OCI-LY7 (cell line): ENCODE measurements at regions not wholly inside any gene's neighbourhood (a gene's known extent, or its start where the extent isn't known, plus 50 kb on each side); places are given as distances from the start of the nearest gene placed in this dataset.

ENCODE experiments used
- BruUV-seq: library from RNA; stranded (reverse); fragments of 400-500 nt; replicated peaks from 2 replicates; lab custom pipeline; 2021; lab: Mats Ljungman, UMichigan
- CTCF ChIA-PET: fragments of 300-600 bp; sonication (Branson Sonifier 250); formaldehyde crosslinking; loops from one replicate; lab custom pipeline; 2022; ENCODE audit warnings: antibody characterized with exemption; ENCODE audit not compliant: unreplicated experiment; lab: Charles Lee
- POLR2A ChIA-PET: fragments of 300-600 bp; sonication (Branson Sonifier 250); formaldehyde crosslinking; loops from one replicate; lab custom pipeline; 2022; ENCODE audit warnings: antibody characterized with exemption; lab: Charles Lee
- DNase-seq: peaks from one replicate; pipeline ENCODE4 v3.0.0-alpha.2; 2015; ENCODE audit warnings: low spot score
- H2AFZ ChIP-seq: fragments of 200-600 bp; sonication (generic), shearing (Covaris generic); 2 replicates; pipeline ENCODE4 v1.6.1; 2014; ENCODE audit warnings: mild to moderate bottlenecking, antibody characterized with exemption, low read length, moderate library complexity
- H3K27ac ChIP-seq: fragments of 200-600 bp; sonication (generic); 2 replicates; pipeline ENCODE4 v1.5.1; 2014; ENCODE audit warnings: mixed run types, low read depth, mild to moderate bottlenecking, moderate library complexity, low read length, inconsistent platforms; ENCODE audit not compliant: poor library complexity, severe bottlenecking
- H3K36me3 ChIP-seq: fragments of 200-600 bp; sonication (generic); 2 replicates; pipeline ENCODE4 v1.6.1; 2014; ENCODE audit warnings: mild to moderate bottlenecking, antibody characterized with exemption, low read length, moderate library complexity, mixed read lengths; ENCODE audit not compliant: insufficient read depth
- H3K4me1 ChIP-seq: fragments of 200-600 bp; sonication (generic); 2 replicates; pipeline ENCODE4 v1.5.1; 2014; ENCODE audit warnings: mild to moderate bottlenecking, low read length; ENCODE audit not compliant: insufficient read depth, poor library complexity, severe bottlenecking
- H3K4me2 ChIP-seq: fragments of 200-600 bp; sonication (generic); 2 replicates; pipeline ENCODE4 v1.6.1; 2014; ENCODE audit warnings: mild to moderate bottlenecking, low read length
- H3K4me3 ChIP-seq: fragments of 200-600 bp; sonication (generic); 2 replicates; pipeline ENCODE4 v1.5.1; 2014; ENCODE audit warnings: mild to moderate bottlenecking, low read depth, low read length; ENCODE audit not compliant: poor library complexity, severe bottlenecking
- H3K79me2 ChIP-seq: fragments of 200-600 bp; sonication (generic); 2 replicates; pipeline ENCODE4 v1.6.1; 2016; ENCODE audit warnings: low read depth, mild to moderate bottlenecking, low read length, moderate library complexity, mixed read lengths; ENCODE audit not compliant: insufficient read depth
- H3K9me2 ChIP-seq: fragments of 200-600 bp; sonication (generic); 2 replicates; pipeline ENCODE4 v1.6.1; 2016; ENCODE audit warnings: mild to moderate bottlenecking, low read length, mixed read lengths; ENCODE audit not compliant: insufficient read depth
- H3K9me3 ChIP-seq: fragments of 200-600 bp; sonication (generic); 2 replicates; pipeline ENCODE4 v1.6.1; 2014; ENCODE audit warnings: mild to moderate bottlenecking, mixed run types, low read length, mixed read lengths
- H4K20me1 ChIP-seq: fragments of 200-600 bp; sonication (generic); 2 replicates; pipeline ENCODE4 v1.6.1; 2014; ENCODE audit warnings: mild to moderate bottlenecking, antibody characterized with exemption, low read length, moderate library complexity, mixed read lengths; ENCODE audit not compliant: insufficient read depth
- CTCF ChIP-seq: fragments of 200-600 bp; sonication (generic); conservative IDR thresholded peaks from 2 replicates; pipeline ENCODE4 v1.5.1; 2014; ENCODE audit warnings: mild to moderate bottlenecking, antibody characterized with exemption, low read length, moderate library complexity, mixed read lengths
- EZH2phosphoT487 ChIP-seq: fragments of 200-600 bp; sonication (generic); IDR thresholded peaks from 2 replicates; pipeline ENCODE4 v1.6.1; 2018; ENCODE audit warnings: low read depth, borderline replicate concordance, mild to moderate bottlenecking, mixed run types, antibody characterized with exemption, low read length, moderate library complexity, mixed read lengths
- intact Hi-C: fragments of 100-400 bp; cut with micrococcal nuclease; formaldehyde crosslinking; loops from one replicate; pipeline ENCODE4 v1.10.0; 2022; ENCODE audit not compliant: unreplicated experiment

- BruUV-seq, result no TSS peak
- DNase-seq, result no peak
- Histone ChIP-seq H3K4me2 (no peak overlapping the region), H3K4me3 (no peak overlapping the region), H3K9me3 (no peaks in the 10 kb centered on the region), H3K4me1 (no peaks in the 10 kb centered on the region), H3K27ac (no peak overlapping the region), H4K20me1 (no peaks in the 10 kb centered on the region), H3K9me2 (no peaks in the 10 kb centered on the region), H2AFZ (no peak overlapping the region), H3K79me2 (no peaks in the 10 kb centered on the region), H3K36me3 (no peaks in the 10 kb centered on the region)
- ChIA-PET CTCF (no interaction called here), POLR2A (interaction anchor here (0.7 kb wide), 1 partner anchor 389 kb away, joined by 3 read pairs; no protein-coding TSS in a partner anchor)
- intact Hi-C loops, result no loop called here
- TF ChIP-seq EZH2phosphoT487, result no peak
- no peak for TF ChIP-seq CTCF
These were observed 338.8 kb upstream of the SEMA3D start for GRCh38 chr7:85525676-85526075.

GRCh38 chr7:85522070-85522469, 335.2 kb upstream of the SEMA3D start:
- DNase-seq, result no peak
- Histone ChIP-seq H2AFZ (no peak overlapping the region), H3K9me3 (no peaks in the 10 kb centered on the region), H3K79me2 (no peaks in the 10 kb centered on the region), H3K4me1 (no peaks in the 10 kb centered on the region), H3K36me3 (no peaks in the 10 kb centered on the region), H3K4me3 (no peak overlapping the region), H3K4me2 (no peak overlapping the region), H3K27ac (no peak overlapping the region), H3K9me2 (no peaks in the 10 kb centered on the region), H4K20me1 (no peaks in the 10 kb centered on the region)
- intact Hi-C loops, result no loop called here
- BruUV-seq, result no TSS peak
- ChIA-PET POLR2A (no interaction called here), CTCF (no interaction called here)
- TF ChIP-seq EZH2phosphoT487 (no peak), CTCF (no peak)

GRCh38 chr7:85521108-85521694, 334.3 kb upstream of the SEMA3D start:
- BruUV-seq, result no TSS peak

More at GRCh38 chr7:85521108-85521694, 334.3 kb upstream of the SEMA3D start:
- H3K36me3 ChIP-seq, result no peaks in the 10 kb centered on the region
- no peak for TF ChIP-seq EZH2phosphoT487
- TF ChIP-seq CTCF, result no peak
- DNase-seq, result no peak
- H3K4me2 ChIP-seq, result no peak overlapping the region
- H3K4me1 ChIP-seq, result no peaks in the 10 kb centered on the region
- POLR2A ChIA-PET, result no interaction called here
- no peaks in the 10 kb centered on the region for H4K20me1 ChIP-seq
- H3K9me3 ChIP-seq, result no peaks in the 10 kb centered on the region
- no peaks in the 10 kb centered on the region for H3K9me2 ChIP-seq
- no peaks in the 10 kb centered on the region for H3K79me2 ChIP-seq
- no peak overlapping the region for H3K4me3 ChIP-seq
- H3K27ac ChIP-seq, result no peak overlapping the region
- intact Hi-C loops, result no loop called here
- H2AFZ ChIP-seq, result no peak overlapping the region
- CTCF ChIA-PET, result no interaction called here
